NT2/D1 (cell line): ENCODE measurements at regions not wholly inside any gene's neighbourhood (a gene's known extent, or its start where the extent isn't known, plus 50 kb on each side); places are given as distances from the start of the nearest gene placed in this dataset.

Experiments used
- SUZ12 ChIP-seq: IDR thresholded peaks from 2 replicates; pipeline ENCODE4 v1.6.1; 2011; ENCODE audit not compliant: insufficient read length, insufficient read depth; ENCODE audit errors: extremely low read depth
- ZNF274 ChIP-seq: IDR thresholded peaks from 2 replicates; pipeline ENCODE4 v1.6.1; 2011; ENCODE audit warnings: mild to moderate bottlenecking, low read depth, low read length

DNA sequence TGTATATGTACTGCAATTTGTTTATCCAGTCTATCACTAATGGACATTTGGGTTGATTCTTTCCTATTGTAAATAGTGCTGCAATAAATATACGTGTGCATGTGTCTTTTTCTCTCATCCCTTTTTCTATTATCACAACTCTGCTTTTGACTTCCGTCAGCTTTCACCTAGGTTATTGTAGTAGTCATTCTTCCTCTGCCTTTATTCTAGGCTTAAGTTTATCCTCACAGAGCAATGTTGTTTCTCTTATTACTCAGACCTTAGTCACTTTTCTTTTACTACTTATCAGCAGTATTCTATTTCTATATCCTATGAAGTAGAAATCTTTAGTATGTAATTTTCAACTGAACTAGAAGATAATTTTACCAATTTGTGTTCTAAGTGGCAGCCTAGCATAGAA lies 175.3 kb upstream of the SEMA3E start:
- TF ChIP-seq ZNF274, result no peak
- no peak for TF ChIP-seq SUZ12
